GM12892 (cell line): ENCODE measurements at regions not wholly inside any gene's neighbourhood (a gene's known extent, or its start where the extent isn't known, plus 50 kb on each side); places are given as distances from the start of the nearest gene placed in this dataset.
"Not testable (repeated sequence)": the region's sequence is repeated elsewhere in the genome, so short reads cannot be mapped to it uniquely, and the experiment has no call there.

ENCODE experiments used
- DNase-seq: peaks from one replicate; pipeline ENCODE4 v3.0.0; 2011; ENCODE audit not compliant: insufficient read length
- FAIRE-seq: peaks from 2 replicates; lab custom pipeline; 2011; peaks lifted over from hg19 to GRCh38; lab: Jason Lieb, UNC
- POLR2A ChIP-seq: IDR thresholded peaks from 2 replicates; pipeline ENCODE4 v1.6.1; 2011; ENCODE audit warnings: low read depth, low read length, control low read depth
- POLR2AphosphoS5 ChIP-seq: IDR thresholded peaks from 2 replicates; pipeline ENCODE4 v1.6.1; 2011; ENCODE audit warnings: low read depth, low read length, control low read depth
- TAF1 ChIP-seq: IDR thresholded peaks from 2 replicates; pipeline ENCODE4 v1.6.1; 2011; ENCODE audit warnings: low read depth, mild to moderate bottlenecking, control low read depth, low read length, borderline replicate concordance

GRCh38 chr3:14057701-14058100 is 67.0 kb downstream of the CHCHD4 start:
- DNase-seq, result no peak
- FAIRE-seq, result no peak
- no peak for TF ChIP-seq POLR2AphosphoS5
- no peak for TF ChIP-seq TAF1
- TF ChIP-seq POLR2A, result no peak

GRCh38 chr3:14047841-14048240 is 76.8 kb downstream of the CHCHD4 start:
- TF ChIP-seq POLR2A (no peak), TAF1 (no peak), POLR2AphosphoS5 (no peak)
- DNase-seq (no peak), FAIRE-seq (no peak)

GRCh38 chr3:14047027-14047426 is 77.6 kb downstream of the CHCHD4 start:
- TF ChIP-seq TAF1 (no peak), POLR2A (no peak), POLR2AphosphoS5 (no peak)
- DNase-seq, result no peak
- FAIRE-seq, result no peak

GRCh38 chr3:14042680-14043079 is 82.0 kb downstream of the CHCHD4 start:
- no peak for DNase-seq

GRCh38 chr3:14039149-14039548 is 85.5 kb downstream of the CHCHD4 start:
- FAIRE-seq (no peak), DNase-seq (no peak)
- TF ChIP-seq TAF1, result no peak

More at GRCh38 chr3:14042680-14043079, 82.0 kb downstream of the CHCHD4 start:
- TF ChIP-seq POLR2AphosphoS5 (no peak), POLR2A (no peak), TAF1 (no peak)
- FAIRE-seq, result no peak

- DNase-seq (no peak), FAIRE-seq (no peak)
- no peak for TF ChIP-seq POLR2A
These were observed 87.5 kb downstream of the CHCHD4 start for GRCh38 chr3:14037211-14037610.

- FAIRE-seq (no peak), DNase-seq (no peak)
- TF ChIP-seq TAF1 (no peak), POLR2AphosphoS5 (no peak), POLR2A (no peak)
These were observed 91.6 kb downstream of the CHCHD4 start for GRCh38 chr3:14033023-14033422.

- DNase-seq, result no peak
- no peak for FAIRE-seq
These were observed 93.4 kb downstream of the CHCHD4 start for GRCh38 chr3:14031271-14031670.

GRCh38 chr3:14029390-14029995 is 95.2 kb downstream of the CHCHD4 start:
- not testable (repeated sequence) for FAIRE-seq, DNase-seq

More at GRCh38 chr3:14031271-14031670, 93.4 kb downstream of the CHCHD4 start:
- TF ChIP-seq TAF1 (no peak), POLR2AphosphoS5 (no peak), POLR2A (no peak)

- DNase-seq, FAIRE-seq: not testable (repeated sequence)
These were observed 96.5 kb downstream of the CHCHD4 start for GRCh38 chr3:14028122-14028521.

- FAIRE-seq (no peak), DNase-seq (no peak)
- no peak for TF ChIP-seq POLR2A
- TF ChIP-seq POLR2AphosphoS5, result no peak
- no peak for TF ChIP-seq TAF1
These were observed 105.2 kb downstream of the CHCHD4 start for GRCh38 chr3:14019459-14019858.

- TF ChIP-seq POLR2AphosphoS5, result no peak
- FAIRE-seq (no peak), DNase-seq (no peak)
These were observed 107.7 kb downstream of the CHCHD4 start for GRCh38 chr3:14016900-14017475.

GRCh38 chr3:14007006-14007405 is 117.7 kb downstream of the CHCHD4 start:
- DNase-seq (no peak), FAIRE-seq (peak; percentile 5)
- TF ChIP-seq TAF1 (no peak), POLR2AphosphoS5 (no peak), POLR2A (no peak)
